HG02840 (cell line): ENCODE measurements at regions not wholly inside any gene's neighbourhood (a gene's known extent, or its start where the extent isn't known, plus 50 kb on each side); places are given as distances from the start of the nearest gene placed in this dataset.

Source experiments
- ATAC-seq: cut with Tn5 transposase; IDR thresholded peaks from one replicate; pipeline ENCODE4 v1.9.1; 2021; ENCODE audit warnings: mild to moderate bottlenecking, moderate library complexity, moderate number of reproducible peaks; ENCODE audit not compliant: unreplicated experiment, low FRiP score

DNA sequence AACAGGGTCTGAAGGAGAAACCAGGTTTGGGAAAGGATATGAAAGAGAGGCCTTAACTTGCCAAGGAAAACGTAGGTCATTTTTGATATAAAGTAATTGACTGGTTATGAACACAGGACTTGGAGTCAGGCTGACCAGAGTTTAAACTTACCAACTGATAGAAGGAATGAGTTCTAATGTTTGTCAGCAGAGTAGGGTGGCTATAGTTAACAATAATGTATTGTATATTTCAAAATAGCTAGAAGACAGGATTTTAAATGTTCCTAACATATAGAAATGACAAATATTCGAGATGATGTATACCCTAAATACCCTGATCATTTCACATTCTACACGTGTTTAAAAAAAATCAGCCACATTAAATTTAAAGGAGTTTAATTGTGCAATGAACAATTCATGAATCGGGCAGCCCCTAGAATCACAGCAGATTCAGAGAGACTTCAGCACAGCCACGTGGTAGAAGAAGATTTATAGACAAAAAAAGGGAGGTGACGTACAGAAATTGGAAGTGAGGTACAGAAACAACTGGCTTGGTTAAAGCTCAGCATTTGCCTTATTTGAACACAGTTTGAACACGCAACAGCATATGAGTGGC is 52.5 kb upstream of the PLEKHG7 start:
- ATAC-seq: no peak

GRCh38 chr12:92649511-92650227 is 53.1 kb upstream of the PLEKHG7 start:
- no peak for ATAC-seq

DNA sequence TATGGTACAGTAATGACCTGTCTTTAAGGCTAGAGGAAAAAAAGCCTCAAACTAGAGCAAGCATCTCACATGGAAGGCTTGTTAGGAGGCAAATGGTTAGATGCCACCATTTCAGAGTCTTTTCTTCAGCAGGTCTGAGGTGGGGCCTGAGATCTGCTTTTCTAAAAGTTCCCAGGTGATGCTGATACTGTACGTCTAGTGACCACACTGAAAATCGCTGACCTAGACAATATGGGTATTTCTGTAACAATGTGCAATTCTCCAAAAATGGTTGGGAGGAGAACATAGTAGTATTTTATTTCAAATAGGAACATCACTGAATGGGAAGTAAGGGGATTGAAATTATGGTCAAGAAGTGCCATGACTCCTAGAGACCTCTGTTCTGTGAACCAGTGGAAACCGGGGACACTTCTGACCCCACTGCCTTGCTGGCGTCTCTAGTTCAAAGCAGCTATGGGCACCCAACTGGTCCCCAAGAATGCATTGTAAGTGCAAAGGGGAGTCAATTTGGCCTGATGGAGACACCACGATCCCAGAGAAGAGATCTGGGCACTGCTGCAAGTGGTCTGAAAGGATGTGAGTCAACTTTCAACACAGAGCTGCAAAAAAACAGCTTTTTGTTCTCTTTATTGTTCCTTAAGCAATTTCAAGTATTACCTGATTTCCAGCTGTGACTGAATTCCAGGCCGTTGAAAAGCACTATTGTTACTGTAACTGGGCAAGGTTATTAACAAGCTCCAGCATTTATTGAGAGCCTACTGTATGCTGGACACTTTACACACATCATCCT is 54.4 kb upstream of the PLEKHG7 start:
- ATAC-seq: no peak

- no peak for ATAC-seq
These were observed 61.5 kb upstream of the PLEKHG7 start for GRCh38 chr12:92641291-92641690.

GRCh38 chr12:92640691-92641090 is 62.1 kb upstream of the PLEKHG7 start:
- no peak for ATAC-seq

DNA sequence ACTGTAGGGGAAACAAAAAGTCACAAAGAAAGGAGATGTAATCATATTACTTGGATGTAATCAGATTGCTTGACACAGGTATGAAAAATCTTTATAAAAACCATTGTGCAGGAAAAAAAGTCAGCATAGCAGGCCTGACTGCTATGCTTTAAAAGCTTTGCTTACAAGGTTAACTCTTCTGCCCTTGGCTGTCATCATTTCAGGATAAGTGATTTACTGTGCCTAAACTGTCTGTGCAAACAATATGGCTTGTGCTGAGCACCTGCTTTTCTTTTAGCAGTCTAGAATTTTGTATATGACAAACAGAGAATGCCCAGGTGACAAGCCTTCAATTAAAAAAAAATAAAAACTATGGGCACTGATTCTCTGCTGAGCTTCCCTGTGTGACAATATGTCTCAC is 63.8 kb upstream of the PLEKHG7 start:
- no peak for ATAC-seq

DNA sequence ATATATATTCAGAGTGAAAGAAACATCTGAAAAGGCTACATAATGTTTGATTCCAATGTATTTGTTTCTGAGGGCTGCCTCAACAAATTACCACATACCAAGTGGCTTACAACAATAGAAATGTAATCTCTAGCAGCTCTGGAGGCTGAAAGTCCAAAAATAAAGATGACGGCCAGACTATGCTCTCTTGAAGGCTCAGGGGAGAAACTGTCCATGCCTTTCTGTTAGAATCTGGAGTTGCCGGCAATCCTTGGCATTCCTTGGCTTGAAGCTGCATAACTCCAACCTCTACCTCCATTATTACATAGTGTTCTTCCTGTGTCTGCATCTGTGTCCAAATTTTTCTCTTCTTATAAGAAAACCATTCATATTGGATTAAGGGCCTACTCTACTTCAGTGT is 68.1 kb upstream of the PLEKHG7 start:
- no peak for ATAC-seq

DNA sequence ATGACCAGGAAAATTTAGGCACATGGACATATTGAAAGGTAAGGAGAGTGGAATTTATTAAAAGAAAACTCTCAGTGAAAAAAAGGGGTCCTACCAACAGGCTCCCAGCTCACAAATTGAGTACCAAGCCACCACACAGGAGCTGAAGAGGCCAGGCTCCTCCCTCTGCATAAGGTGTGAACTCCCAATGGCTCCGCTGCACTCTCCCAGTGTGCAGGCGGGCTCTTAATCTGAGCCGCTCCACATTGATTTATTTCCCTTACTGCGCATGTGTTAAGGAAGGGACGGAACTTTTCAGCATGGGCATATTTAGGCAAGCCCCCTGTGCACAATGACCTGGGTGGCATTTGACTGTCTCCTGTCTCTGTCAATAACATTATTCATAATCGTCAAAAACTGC is 68.6 kb upstream of the PLEKHG7 start:
- ATAC-seq: no peak

DNA sequence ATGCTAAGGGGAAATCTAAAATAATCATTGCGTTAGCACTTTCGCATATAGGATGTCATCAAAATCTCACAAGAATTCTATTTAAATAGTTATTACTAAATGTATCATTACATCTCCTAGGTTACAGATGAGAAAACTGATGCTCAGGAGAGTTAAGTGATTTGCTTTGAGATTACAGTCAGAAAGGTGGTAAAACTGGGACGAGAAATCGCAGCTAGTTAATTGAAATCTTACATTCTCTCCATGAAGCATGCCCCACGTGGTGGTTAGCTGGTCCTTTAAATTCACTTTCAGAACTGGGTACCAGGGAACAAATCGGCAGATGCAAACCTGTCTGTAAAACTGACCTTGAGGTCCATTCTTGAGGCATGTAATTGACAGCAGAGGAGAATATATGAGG is 71.8 kb upstream of the PLEKHG7 start:
- no peak for ATAC-seq

DNA sequence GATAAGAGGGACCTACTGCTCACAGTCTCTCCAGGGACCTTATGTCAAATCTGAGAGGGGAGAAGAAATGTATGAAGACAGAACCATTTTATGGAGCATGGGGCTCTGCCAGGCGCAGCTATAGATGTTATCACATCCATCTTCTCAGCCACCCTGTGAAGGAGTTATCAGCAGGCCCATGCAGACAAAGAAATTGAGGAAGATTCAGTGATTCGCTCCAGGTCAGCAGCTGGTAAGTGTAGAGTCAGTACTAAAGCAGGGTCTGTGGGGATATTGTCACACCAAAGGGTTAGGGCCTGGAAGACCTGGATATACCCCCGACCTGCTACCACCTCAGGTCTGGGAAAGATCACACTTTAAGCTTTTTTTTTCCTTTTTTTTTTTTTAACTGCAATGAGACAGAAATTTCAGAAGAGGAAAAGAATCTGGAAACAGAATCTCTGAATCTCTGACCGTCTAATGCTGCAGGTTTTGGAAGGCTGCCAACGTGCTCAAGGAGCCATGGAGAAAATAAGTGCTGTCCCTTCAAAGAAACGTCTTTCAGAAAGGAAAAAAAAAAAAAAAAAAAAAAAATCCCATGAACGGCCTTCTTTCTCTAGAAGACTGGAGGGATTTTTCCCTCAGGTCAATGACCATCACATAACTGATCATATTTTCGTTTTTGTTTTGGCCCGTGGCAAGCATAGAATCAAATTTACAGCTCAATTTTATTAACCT is 73.3 kb upstream of the PLEKHG7 start:
- no peak for ATAC-seq

DNA sequence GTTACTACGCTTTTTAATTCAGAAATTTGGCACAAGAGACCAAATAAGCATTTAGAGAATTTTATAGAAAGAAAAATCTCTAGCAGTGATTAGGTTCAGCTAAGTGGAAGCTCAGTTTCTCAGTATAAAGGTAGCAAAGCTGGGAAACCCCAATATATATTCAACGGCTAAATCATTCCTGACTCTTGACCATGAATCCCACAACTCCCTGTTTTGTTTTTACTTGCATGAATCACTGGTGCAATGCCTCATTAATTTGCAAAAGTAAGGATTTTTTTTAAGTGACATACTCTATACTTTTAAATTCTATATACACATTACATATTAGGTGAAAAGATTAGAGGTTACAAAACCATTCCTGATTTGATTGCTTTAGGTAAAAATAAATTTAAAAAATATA is 74.3 kb upstream of the PLEKHG7 start:
- no peak for ATAC-seq

DNA sequence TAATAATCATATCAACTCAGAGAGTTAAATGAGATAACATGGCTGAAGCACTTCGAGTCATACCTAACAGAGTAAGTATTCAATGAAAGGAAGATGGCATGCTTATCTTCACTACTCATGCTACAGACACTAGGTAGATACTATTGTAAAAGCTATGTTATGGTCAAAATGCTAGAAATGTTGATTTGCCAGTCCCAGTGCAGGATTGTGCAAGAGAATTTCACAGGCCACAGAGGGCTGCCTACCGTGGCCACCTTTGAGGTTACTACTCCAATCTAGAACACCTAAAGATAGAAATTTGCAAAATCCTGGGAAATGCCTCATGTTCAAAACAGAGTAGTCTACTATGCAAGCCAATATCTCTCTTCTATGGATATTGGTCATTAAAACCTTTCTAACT is 75.3 kb upstream of the PLEKHG7 start:
- no peak for ATAC-seq

GRCh38 chr12:92625639-92626310 is 77.0 kb upstream of the PLEKHG7 start:
- ATAC-seq: no peak

DNA sequence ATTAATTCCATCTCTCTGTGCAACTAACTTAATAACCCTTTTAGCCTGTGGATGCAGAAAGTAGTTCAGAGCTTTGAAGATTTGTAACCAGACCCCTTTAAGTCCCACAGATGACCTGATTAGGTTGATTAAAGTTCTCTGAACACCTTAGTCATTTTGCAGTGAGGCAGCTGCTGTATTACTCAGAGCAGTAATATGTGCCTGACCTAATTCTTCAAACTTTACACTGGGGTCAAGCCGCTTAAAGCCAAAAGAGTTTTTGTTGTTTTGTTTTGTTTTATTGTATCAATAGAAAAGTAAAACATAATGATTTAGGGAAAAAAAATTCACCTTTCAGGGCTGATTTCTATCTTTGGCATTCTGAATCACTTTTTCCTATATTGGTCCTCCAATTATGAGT is 78.6 kb upstream of the PLEKHG7 start:
- ATAC-seq: no peak

- no peak for ATAC-seq
These were observed 79.4 kb upstream of the PLEKHG7 start for GRCh38 chr12:92623386-92623785.

DNA sequence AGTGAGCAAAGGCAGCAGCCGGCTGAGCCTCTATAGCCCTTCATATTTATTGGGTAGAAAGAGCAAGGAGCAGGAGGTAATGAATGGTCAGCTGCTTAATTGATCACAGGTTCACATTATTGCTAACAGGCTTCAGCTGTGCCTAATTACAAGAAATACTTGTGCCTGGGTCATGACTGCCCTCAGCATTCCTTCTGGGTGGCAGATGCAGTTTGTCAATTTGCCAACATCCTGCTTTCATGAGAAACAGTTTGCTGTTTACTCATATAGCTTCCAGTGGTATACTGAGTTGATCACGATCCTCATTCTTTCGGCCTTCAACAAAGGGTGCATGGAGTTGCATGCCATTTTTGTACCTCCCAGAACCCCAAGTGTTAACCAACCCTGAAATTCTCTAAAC is 81.0 kb upstream of the PLEKHG7 start:
- no peak for ATAC-seq

- no peak for ATAC-seq
These were observed 81.5 kb upstream of the PLEKHG7 start for GRCh38 chr12:92621312-92621711.

DNA sequence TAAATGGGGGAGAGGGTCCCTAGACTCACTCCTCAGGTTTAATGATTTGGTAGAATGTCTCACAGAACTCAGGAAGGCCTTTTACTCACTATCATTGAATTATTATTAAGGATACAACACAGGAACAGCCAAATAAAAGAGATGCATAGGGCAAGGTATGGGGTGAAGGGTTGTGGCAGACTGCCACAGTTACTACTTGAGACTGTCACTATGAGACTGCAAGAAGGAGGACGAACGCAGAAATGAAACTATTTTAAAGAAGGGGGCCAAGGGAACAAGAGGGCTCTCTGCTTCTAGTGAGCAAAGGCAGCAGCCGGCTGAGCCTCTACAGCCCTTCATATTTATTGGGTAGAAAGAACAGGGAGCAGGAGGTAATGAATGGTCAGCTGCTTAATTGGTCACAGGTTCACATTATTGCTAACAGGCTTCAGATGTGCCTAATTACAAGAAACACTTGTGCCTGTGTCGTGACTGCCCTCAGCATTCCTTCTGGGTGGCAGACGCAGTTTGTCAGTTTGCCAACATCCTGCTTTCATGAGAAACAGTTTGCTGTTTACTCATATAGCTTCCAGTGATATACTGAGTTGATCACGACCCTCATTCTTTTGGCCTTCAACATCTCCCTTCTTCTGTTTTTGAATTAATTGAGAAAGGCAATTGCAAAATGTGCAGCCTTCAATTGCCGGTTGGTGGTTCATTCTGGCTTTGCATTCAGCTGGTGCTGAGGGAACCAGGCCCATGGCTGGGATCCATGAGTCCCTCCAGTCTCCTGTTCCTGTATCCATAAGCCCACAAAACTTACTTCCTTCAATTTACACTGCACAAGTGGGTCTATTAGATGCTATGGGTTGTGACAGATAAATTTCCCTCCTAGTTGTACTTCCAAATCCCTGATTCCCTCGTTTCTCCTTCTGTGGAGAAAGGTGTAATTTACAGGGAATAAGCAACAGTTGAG is 82.8 kb upstream of the PLEKHG7 start:
- ATAC-seq: no peak

DNA sequence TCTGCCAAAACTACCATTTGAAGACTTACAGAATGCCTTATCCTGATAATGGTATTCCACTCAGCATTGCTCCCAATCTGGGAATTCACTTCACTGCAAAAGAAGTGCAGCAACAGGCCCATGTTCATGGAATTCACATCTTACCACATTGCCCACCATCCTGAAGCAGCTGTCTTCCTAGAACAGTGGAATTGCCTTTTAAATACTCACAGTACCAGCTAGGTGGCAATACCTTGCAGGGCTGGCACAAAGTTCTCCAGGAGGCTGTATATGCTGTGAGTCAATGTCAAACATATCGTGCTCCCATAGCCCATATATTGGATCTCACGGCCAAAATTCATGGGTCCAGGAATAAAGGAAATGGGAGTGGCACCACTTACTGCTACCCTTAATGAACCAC is 83.8 kb upstream of the PLEKHG7 start:
- no peak for ATAC-seq
